Heart left ventricle (tissue), 16 donors: ENCODE measurements at regions not wholly inside any gene's neighbourhood (a gene's known extent, or its start where the extent isn't known, plus 50 kb on each side); places are given as distances from the start of the nearest gene placed in this dataset.

Source experiments
- ATAC-seq, 4 donors: fragments of 200-7000 bp; cut with Tn5 transposase; one replicate each; pipeline ENCODE4 v1.9.1; 2020 to 2022; ENCODE audit warnings: moderate library complexity in 4 of 4, mild to moderate bottlenecking in 3 of 4, moderate number of reproducible peaks in 1 of 4
- DNase-seq, 5 donors: peaks; one replicate each; pipeline ENCODE4 v3.0.0-alpha.2; 2020
- H3K27ac ChIP-seq, 12 donors: fragments of 200-600 bp; sonication (generic) in 4 of 12; one replicate each; pipeline versions ENCODE4 v1.5.0 to v1.8.0; 2016 to 2022; ENCODE audit warnings: mild to moderate bottlenecking in 2 of 12
- H3K27me3 ChIP-seq, 9 donors: fragments of 200-600 bp; sonication (generic) in 2 of 9; one replicate each; pipeline versions ENCODE4 v1.5.1 to v1.8.0; 2016 to 2022; ENCODE audit warnings: mild to moderate bottlenecking in 3 of 9
- H3K36me3 ChIP-seq, 9 donors: fragments of 200-600 bp; sonication (generic) in 2 of 9; one replicate each; pipeline versions ENCODE4 v1.5.0 to v1.8.0; 2018 to 2022; ENCODE audit warnings: mild to moderate bottlenecking in 2 of 9
- H3K4me1 ChIP-seq, 12 donors: fragments of 200-600 bp; sonication (generic) in 4 of 12; one replicate each; pipeline versions ENCODE4 v1.5.0 to v1.8.0; 2016 to 2022; ENCODE audit warnings: mild to moderate bottlenecking in 3 of 12
- H3K4me3 ChIP-seq, 12 donors: fragments of 200-600 bp; sonication (generic) in 4 of 12; one replicate each; pipeline versions ENCODE4 v1.5.0 to v1.8.0; 2017 to 2022; ENCODE audit warnings: mild to moderate bottlenecking in 9 of 12, moderate library complexity in 4 of 12
- H3K9me3 ChIP-seq, 12 donors: fragments of 200-600 bp; sonication (generic) in 4 of 12; one replicate each; pipeline versions ENCODE4 v1.5.0 to v1.8.0; 2016 to 2022; ENCODE audit warnings: mild to moderate bottlenecking in 1 of 12
- POLR2A ChIP-seq, 2 donors: fragments of 450-650 bp; IDR thresholded peaks; one replicate each; pipeline ENCODE4 v1.6.1; 2017; ENCODE audit warnings: antibody characterized with exemption in 2 of 2, mild to moderate bottlenecking in 2 of 2, moderate library complexity in 2 of 2
- WGBS, 4 donors: extraction: QIAGEN DNeasy Blood & Tissue Kit in 2 of 4; methylation state at CpG; one replicate each; pipeline versions ENCODE4 v1.1.5 to v1.1.7; 2013 to 2018; 5-methylcytosine and 5-hydroxymethylcytosine counted together
- intact Hi-C, 10 donors: fragments of 100-400 bp; cut with DNase I; formaldehyde crosslinking; loops; one replicate each; pipeline versions ENCODE4 v1.11.1 to v1.14.2; 2022
- TF ChIP-seq, protein P1 (sequence below), 12 donors: fragments of 200-600 bp; sonication (generic) in 4 of 12; IDR thresholded peaks; one replicate each; pipeline versions ENCODE4 v1.5.0 to v1.8.0; 2018 to 2022; ENCODE audit warnings: antibody characterized with exemption in 12 of 12, mild to moderate bottlenecking in 5 of 12
- donor health status: ischemic (EF 13 %, LVEDD 7.1; RV severe dilation, severe dysfunction).
- donor health status: healthy with polysubstance abuse.
- donor health status: DM: no; HTN: yes; CAD: no.
- donor health status: DM: no; HTN: no; CAD: no.
- donor health status: ischemic (EF 25% LVEDD 6.9; RV normal size, moderate dysfunction).
- donor health status: ischemic (EF 25% LVEDD 5.7; RV mildly dilated, moderate dysfunction).
- donor health status: healthy.
- donor health status: DM: yes; HTN: yes; CAD: no.
- donor health status: ischemic (EF 35%, LVEDD 5.7; RV mildly dilated, moderate dysfunction).
- donor health status: nonischemic (EF 11% LVEDD 7.7; RV severe dilation, severe dysfunction).
- donor health status: DM: yes; HTN: yes; CAD: no.
- donor health status: PGD.
- donor health status: ischemic (EF 29% LVEDD 5.4; RV normal size, mild dysfunction).
- donor health status: nonischemic (EF 23%, LVEDD 6.1; RV moderate dilation, normal function).

DNA sequence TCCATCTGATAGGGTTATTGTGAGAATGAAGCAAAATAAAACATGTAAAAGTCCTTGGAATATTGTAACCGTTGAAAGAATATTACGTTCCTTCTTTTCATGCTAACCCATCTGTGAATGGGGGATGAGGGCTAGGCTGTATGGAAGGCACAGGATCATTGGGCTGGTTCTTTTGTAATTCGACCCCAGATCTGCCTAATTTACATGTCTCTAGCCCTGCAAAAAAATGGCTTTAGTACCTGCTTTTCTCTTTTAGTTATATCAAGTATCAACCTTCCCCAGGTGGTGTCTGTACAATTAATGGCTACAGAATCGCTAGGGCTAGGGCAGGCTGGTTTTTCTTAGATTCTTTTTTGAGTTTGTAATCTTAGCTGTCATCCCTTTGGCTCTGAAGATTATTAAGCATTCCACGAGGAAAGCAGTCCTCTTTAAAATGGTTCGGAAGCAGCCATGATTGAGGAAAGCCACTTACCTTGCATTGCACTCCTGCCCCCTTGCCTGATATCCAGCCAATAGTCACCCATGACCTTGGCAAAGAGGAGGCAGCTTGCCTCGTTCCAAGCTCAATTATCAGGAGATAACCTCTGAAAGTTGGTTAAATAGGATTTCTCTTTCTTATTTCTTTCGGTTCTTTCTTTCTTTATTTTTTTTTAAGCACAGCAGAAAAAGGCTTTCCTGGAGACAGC is 153.9 kb upstream of the ZKSCAN2 start:
- Histone ChIP-seq H3K4me3 (no peak overlapping the region), H3K4me1 (no peaks in the 10 kb centered on the region), H3K36me3 (no peaks in the 10 kb centered on the region), H3K27me3 (peaks cover 0 to 4% (median 0%) of the 10 kb centered on the region in 9 donors), H3K9me3 (no peaks in the 10 kb centered on the region), H3K27ac (no peak overlapping the region)
- TF ChIP-seq, protein P1, sequence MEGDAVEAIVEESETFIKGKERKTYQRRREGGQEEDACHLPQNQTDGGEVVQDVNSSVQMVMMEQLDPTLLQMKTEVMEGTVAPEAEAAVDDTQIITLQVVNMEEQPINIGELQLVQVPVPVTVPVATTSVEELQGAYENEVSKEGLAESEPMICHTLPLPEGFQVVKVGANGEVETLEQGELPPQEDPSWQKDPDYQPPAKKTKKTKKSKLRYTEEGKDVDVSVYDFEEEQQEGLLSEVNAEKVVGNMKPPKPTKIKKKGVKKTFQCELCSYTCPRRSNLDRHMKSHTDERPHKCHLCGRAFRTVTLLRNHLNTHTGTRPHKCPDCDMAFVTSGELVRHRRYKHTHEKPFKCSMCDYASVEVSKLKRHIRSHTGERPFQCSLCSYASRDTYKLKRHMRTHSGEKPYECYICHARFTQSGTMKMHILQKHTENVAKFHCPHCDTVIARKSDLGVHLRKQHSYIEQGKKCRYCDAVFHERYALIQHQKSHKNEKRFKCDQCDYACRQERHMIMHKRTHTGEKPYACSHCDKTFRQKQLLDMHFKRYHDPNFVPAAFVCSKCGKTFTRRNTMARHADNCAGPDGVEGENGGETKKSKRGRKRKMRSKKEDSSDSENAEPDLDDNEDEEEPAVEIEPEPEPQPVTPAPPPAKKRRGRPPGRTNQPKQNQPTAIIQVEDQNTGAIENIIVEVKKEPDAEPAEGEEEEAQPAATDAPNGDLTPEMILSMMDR (IDR thresholded peaks at IDR 0.05), result no peak
- TF ChIP-seq POLR2A (IDR thresholded peaks at IDR 0.05), result no peak
- ATAC-seq (no peak), DNase-seq (no peak)
- intact Hi-C loops, result loop anchor here in 1 of 10 donors (10.0 kb wide), 1 partner anchor 63 kb away; no protein-coding TSS in a partner anchor
- WGBS, 4 donors, result 46 to 54% (median 49%) methylated on average over 8 of the region's 8 CpGs

DNA sequence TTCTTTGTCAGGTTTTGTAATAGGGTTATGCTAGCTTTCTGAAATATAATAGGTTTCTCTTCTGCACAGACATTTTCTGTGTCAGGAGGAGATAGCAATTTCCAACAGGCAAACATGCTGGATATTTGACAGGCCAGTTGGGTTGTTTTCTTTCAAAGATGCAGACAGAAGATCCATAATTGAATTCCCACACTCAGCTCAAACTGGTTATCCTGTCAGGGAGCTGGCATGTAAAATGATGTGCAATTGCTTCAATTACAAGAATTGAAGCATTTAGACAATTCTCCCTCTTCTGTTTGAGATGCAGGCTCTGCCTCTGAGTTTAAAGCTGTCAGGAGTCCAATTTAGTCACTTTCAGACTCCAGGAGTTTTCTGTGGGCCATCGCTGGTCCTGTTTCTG is 146.2 kb upstream of the ZKSCAN2 start:
- ATAC-seq (no peak), DNase-seq (no peak)
- peaks cover 0 to 17% (median 4%) of the 10 kb centered on the region in 12 donors for H3K9me3 ChIP-seq
- H3K4me1 ChIP-seq, result no peaks in the 10 kb centered on the region
- intact Hi-C loops, result no loop called here
- H3K36me3 ChIP-seq, result no peaks in the 10 kb centered on the region
- no peak overlapping the region for H3K4me3 ChIP-seq
- TF ChIP-seq POLR2A (IDR thresholded peaks at IDR 0.05), result no peak
- TF ChIP-seq, protein P1 (IDR thresholded peaks at IDR 0.05), result no peak
- H3K27me3 ChIP-seq, result peaks cover 0 to 4% (median 0%) of the 10 kb centered on the region in 9 donors
- H3K27ac ChIP-seq, result no peak overlapping the region
- 79 to 93% (median 86%) methylated on average over 1 of the region's 1 CpG for WGBS, 4 donors

DNA sequence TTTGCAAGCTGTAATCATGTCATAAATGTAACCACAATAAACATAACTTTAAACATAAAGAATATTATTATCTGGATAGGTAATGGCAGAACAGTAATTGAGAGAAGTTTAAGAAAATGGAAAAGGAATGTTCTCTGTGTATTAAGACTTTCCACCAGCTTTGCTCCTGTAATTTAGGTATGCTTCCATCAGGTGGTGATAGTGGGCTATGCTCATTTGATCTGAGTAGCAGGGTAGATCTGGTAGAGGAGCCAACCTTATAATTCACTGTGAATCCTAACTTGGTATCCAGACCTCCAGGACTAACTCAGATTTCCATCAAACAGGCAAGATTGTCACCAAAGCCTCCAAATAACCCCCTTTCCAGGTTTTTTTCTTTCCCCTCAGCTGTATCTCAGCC is 137.9 kb upstream of the ZKSCAN2 start:
- ATAC-seq, result no peak
- H3K27me3 ChIP-seq, result no peaks in the 10 kb centered on the region

DNA sequence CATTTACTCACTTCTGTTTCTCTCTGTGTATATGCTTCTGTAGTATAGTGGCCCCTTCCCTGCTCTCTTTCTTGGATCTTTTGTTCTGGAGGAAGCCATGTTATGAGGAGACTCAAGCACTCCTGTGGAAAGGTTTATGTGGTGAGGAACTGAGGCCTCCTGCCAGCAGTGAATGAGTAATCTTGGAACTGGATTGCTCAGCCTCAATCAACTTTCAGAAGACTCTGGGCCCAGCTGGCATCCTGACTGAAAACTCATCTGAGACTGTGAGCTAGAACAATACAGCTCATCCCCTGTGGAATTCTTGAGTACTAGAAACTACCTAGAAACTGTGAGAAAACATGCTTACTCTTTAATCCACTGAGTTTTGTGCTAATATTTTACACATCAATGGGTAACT is 133.1 kb upstream of the ZKSCAN2 start:
- TF ChIP-seq, protein P1 (IDR thresholded peaks at IDR 0.05), result no peak
- no peak for TF ChIP-seq POLR2A (IDR thresholded peaks at IDR 0.05)
- H3K36me3 ChIP-seq, result no peaks in the 10 kb centered on the region
- intact Hi-C loops, result no loop called here
- no peaks in the 10 kb centered on the region for H3K27me3 ChIP-seq
- no peak overlapping the region for H3K27ac ChIP-seq
- no peak overlapping the region for H3K4me3 ChIP-seq
- no peak for DNase-seq
- ATAC-seq, result no peak
- H3K4me1 ChIP-seq, result no peaks in the 10 kb centered on the region
- peaks cover 0 to 17% (median 2%) of the 10 kb centered on the region in 12 donors for H3K9me3 ChIP-seq

More for the DNA sequence above, 137.9 kb upstream of the ZKSCAN2 start:
- Histone ChIP-seq H3K36me3 (no peaks in the 10 kb centered on the region), H3K27ac (no peak overlapping the region), H3K9me3 (peaks cover 0 to 22% (median 5%) of the 10 kb centered on the region in 12 donors), H3K4me1 (no peaks in the 10 kb centered on the region), H3K4me3 (no peak overlapping the region)
- intact Hi-C loops, result no loop called here
- no peak for TF ChIP-seq POLR2A (IDR thresholded peaks at IDR 0.05)
- TF ChIP-seq, protein P1 (IDR thresholded peaks at IDR 0.05), result no peak
- no peak for DNase-seq
